DOHH2 (cell line): ENCODE measurements at regions not wholly inside any gene's neighbourhood (a gene's known extent, or its start where the extent isn't known, plus 50 kb on each side); places are given as distances from the start of the nearest gene placed in this dataset.

Experiments used
- H3F3A ChIP-seq: fragments of 200-600 bp; sonication (generic), shearing (Covaris generic); 2 replicates; pipeline ENCODE4 v1.6.0; 2016; ENCODE audit warnings: antibody characterized with exemption, mild to moderate bottlenecking; ENCODE audit not compliant: control insufficient read depth, insufficient read depth
- H3K27ac ChIP-seq: fragments of 200-600 bp; sonication (generic); 2 replicates; pipeline ENCODE4 v1.5.1; 2014; ENCODE audit warnings: low read depth, mild to moderate bottlenecking, low read length, moderate library complexity
- H3K27me3 ChIP-seq: fragments of 200-600 bp; sonication (generic); 2 replicates; pipeline ENCODE4 v1.6.1; 2014; ENCODE audit warnings: mild to moderate bottlenecking, low read length, mixed read lengths; ENCODE audit not compliant: control insufficient read depth
- H3K36me3 ChIP-seq: fragments of 200-600 bp; sonication (generic); 2 replicates; pipeline ENCODE4 v1.6.1; 2014; ENCODE audit warnings: mild to moderate bottlenecking, low read length, moderate library complexity, mixed read lengths; ENCODE audit not compliant: control insufficient read depth
- H3K4me1 ChIP-seq: fragments of 200-600 bp; sonication (generic); 2 replicates; pipeline ENCODE4 v1.6.1; 2014; ENCODE audit warnings: mild to moderate bottlenecking, low read length, mixed read lengths; ENCODE audit not compliant: control insufficient read depth
- H3K4me2 ChIP-seq: fragments of 200-600 bp; sonication (generic); 2 replicates; pipeline ENCODE4 v1.6.0; 2014; ENCODE audit warnings: mild to moderate bottlenecking, low read length, moderate library complexity
- H3K4me3 ChIP-seq: fragments of 200-600 bp; sonication (generic); 2 replicates; pipeline ENCODE4 v1.5.1; 2014; ENCODE audit warnings: mild to moderate bottlenecking, low read length, mixed read lengths
- H3K79me2 ChIP-seq: fragments of 200-600 bp; sonication (generic); 2 replicates; pipeline ENCODE4 v1.6.1; 2014; ENCODE audit warnings: mild to moderate bottlenecking, low read length, mixed read lengths; ENCODE audit not compliant: control insufficient read depth
- H3K9me2 ChIP-seq: fragments of 200-600 bp; sonication (generic); replicated peaks from 2 replicates; pipeline ENCODE4 v1.6.1; 2014; ENCODE audit warnings: mild to moderate bottlenecking, low read length, mixed read lengths; ENCODE audit not compliant: control insufficient read depth
- H3K9me3 ChIP-seq: fragments of 200-600 bp; sonication (generic); 2 replicates; pipeline ENCODE4 v1.6.1; 2014; ENCODE audit warnings: antibody characterized with exemption, low read length, mixed read lengths; ENCODE audit not compliant: control insufficient read depth, insufficient read depth
- H4K20me1 ChIP-seq: fragments of 200-600 bp; sonication (generic); 2 replicates; pipeline ENCODE4 v1.6.0; 2014; ENCODE audit warnings: low read depth, mild to moderate bottlenecking, antibody characterized with exemption, low read length, moderate library complexity; ENCODE audit not compliant: control insufficient read depth, insufficient read depth
- EZH2phosphoT487 ChIP-seq: fragments of 200-600 bp; sonication (generic); IDR thresholded peaks from 2 replicates; pipeline ENCODE4 v1.6.1; 2017; ENCODE audit warnings: borderline replicate concordance, mild to moderate bottlenecking, antibody characterized with exemption, low read length, moderate library complexity, mixed read lengths
- TF ChIP-seq, protein P1 (sequence below): fragments of 200-600 bp; sonication (generic); IDR thresholded peaks from one replicate; pipeline ENCODE4 v1.5.1; 2014; ENCODE audit warnings: antibody characterized with exemption, mild to moderate bottlenecking, low read depth, low read length; ENCODE audit not compliant: poor library complexity, severe bottlenecking

DNA sequence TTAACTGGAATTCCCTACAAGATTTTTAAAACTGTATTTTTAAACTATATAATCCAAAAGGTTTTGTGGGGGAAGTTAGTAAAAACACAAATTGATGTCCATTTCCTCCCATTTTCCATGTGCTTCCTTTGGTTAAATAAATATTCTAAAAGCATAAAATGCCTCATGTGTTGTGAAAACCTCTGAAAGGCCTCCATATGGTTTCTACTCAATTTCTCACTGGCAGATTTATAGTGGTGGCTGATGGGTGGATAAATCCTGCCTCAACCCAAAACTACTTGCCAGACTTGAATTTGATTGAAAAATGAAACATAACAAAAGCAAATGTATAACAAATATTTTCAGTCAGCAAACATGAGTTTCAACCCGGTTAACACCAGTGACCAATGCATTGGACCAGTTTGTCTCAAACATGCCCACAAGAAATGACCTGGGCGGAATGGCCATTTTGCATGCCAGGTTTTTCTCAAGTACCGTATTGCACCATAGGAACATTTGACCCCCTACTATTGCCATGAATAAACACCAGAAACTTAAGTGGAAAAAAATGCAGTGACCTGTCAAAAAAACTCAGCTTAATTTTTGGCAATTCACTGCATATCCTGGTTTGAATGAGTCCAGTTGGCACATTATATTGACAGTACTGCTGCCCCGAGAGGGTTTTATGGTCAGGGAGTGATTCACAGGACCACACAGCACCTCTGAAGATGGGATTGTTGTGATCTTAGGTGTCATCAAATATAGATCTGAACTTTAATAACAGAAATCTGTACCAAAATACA lies 454.6 kb upstream of the ANKRD30A start:
- TF ChIP-seq, protein P1, sequence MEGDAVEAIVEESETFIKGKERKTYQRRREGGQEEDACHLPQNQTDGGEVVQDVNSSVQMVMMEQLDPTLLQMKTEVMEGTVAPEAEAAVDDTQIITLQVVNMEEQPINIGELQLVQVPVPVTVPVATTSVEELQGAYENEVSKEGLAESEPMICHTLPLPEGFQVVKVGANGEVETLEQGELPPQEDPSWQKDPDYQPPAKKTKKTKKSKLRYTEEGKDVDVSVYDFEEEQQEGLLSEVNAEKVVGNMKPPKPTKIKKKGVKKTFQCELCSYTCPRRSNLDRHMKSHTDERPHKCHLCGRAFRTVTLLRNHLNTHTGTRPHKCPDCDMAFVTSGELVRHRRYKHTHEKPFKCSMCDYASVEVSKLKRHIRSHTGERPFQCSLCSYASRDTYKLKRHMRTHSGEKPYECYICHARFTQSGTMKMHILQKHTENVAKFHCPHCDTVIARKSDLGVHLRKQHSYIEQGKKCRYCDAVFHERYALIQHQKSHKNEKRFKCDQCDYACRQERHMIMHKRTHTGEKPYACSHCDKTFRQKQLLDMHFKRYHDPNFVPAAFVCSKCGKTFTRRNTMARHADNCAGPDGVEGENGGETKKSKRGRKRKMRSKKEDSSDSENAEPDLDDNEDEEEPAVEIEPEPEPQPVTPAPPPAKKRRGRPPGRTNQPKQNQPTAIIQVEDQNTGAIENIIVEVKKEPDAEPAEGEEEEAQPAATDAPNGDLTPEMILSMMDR: no peak
- Histone ChIP-seq H4K20me1 (no peaks in the 10 kb centered on the region), H3K36me3 (no peaks in the 10 kb centered on the region), H3K4me3 (no peak overlapping the region), H3F3A (no peaks in the 10 kb centered on the region), H3K79me2 (no peaks in the 10 kb centered on the region), H3K4me1 (no peaks in the 10 kb centered on the region), H3K27me3 (no peaks in the 10 kb centered on the region), H3K9me2 (no peaks in the 10 kb centered on the region), H3K9me3 (no peaks in the 10 kb centered on the region), H3K4me2 (no peak overlapping the region), H3K27ac (no peak overlapping the region)

DNA sequence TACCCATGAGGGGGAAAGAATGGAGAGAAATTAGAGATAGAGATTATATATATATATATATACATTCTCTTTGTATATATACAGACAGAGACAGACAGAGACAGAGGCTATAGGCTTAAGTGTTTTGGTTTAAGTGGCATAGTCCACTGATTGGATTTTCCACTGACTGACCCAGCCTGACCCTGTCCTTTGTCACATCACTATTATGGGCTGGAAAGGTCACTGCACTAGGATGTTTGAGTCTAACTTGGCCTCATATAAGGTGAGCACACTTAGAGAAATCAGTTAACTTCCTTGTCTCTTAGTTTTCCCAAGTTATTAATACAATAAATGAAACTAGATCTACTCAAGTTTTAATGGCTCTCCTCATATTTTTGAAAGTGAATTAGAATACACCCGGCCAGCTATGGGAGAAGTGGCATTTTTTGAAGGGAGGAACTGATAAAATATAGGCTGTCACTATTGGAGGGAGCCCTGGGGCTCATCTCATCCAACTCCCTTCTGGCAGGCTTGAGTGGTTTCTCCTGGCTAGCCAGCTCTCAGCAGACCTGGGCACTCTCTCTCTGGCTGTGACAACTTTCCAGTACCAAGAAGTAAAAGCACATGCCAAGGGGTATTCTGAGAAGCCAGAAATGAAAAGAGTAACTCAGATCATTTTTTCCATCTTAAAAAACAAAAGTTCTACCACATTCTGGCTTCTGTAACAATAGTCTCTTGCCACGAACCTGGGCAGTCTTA lies 455.6 kb upstream of the ANKRD30A start:
- Histone ChIP-seq H3K4me3 (no peak overlapping the region), H3K27me3 (no peaks in the 10 kb centered on the region), H3K27ac (no peak overlapping the region), H3K4me2 (no peak overlapping the region), H4K20me1 (no peaks in the 10 kb centered on the region), H3K79me2 (no peaks in the 10 kb centered on the region), H3K36me3 (no peaks in the 10 kb centered on the region), H3K9me2 (no peaks in the 10 kb centered on the region), H3K4me1 (no peaks in the 10 kb centered on the region), H3K9me3 (no peaks in the 10 kb centered on the region), H3F3A (no peaks in the 10 kb centered on the region)
- TF ChIP-seq, protein P1: no peak
- no peak for TF ChIP-seq EZH2phosphoT487

DNA sequence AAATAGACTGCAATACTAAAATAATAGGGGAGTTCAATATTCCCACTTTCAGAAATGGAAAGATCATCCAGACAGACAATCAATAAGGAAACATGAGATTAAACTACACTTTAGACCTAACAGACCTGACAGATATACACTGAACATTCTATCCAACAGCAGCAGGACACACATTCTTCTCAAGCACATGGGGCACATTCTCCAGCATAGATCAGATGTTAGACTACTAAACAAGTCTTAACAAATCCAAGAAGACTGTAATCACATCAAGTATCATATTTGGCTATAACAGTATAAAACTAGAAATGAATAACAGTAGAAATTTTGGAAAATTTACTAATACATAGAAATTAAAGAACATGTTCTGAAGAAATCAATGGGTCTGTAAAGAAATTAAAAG lies 458.9 kb upstream of the ANKRD30A start:
- Histone ChIP-seq H3K79me2 (no peaks in the 10 kb centered on the region), H3K9me2 (no peaks in the 10 kb centered on the region), H3K27me3 (no peaks in the 10 kb centered on the region), H4K20me1 (no peaks in the 10 kb centered on the region), H3F3A (no peaks in the 10 kb centered on the region), H3K4me3 (no peak overlapping the region), H3K4me2 (no peak overlapping the region), H3K9me3 (no peaks in the 10 kb centered on the region), H3K4me1 (no peaks in the 10 kb centered on the region), H3K36me3 (no peaks in the 10 kb centered on the region), H3K27ac (no peak overlapping the region)
- TF ChIP-seq EZH2phosphoT487: no peak
- TF ChIP-seq, protein P1: no peak
